Omental fat pad (tissue), 3 donors: ENCODE measurements at regions not wholly inside any gene's neighbourhood (a gene's known extent, or its start where the extent isn't known, plus 50 kb on each side); places are given as distances from the start of the nearest gene placed in this dataset.

Experiments
- ATAC-seq: fragments of 150-250 bp; one replicate; pipeline ENCODE4 v1.9.1; 2016; ENCODE audit warnings: mild to moderate bottlenecking, moderate library complexity; ENCODE audit not compliant: low FRiP score
- DNase-seq: peaks from one replicate; pipeline ENCODE4 v3.0.0-alpha.2; 2019; ENCODE audit warnings: low spot score
- CTCF ChIP-seq, 3 donors: fragments of 450-650 bp; IDR thresholded peaks; one replicate each; pipeline ENCODE4 v1.5.1; 2016 to 2017; ENCODE audit warnings: antibody characterized with exemption in 3 of 3, mild to moderate bottlenecking in 3 of 3, moderate library complexity in 2 of 3

GRCh38 chr11:119875841-119876600 lies 147.0 kb upstream of the NECTIN1 start:
- DNase-seq (no peak), ATAC-seq (no peak)
- TF ChIP-seq CTCF (IDR thresholded peaks at IDR 0.05): no peak

DNA sequence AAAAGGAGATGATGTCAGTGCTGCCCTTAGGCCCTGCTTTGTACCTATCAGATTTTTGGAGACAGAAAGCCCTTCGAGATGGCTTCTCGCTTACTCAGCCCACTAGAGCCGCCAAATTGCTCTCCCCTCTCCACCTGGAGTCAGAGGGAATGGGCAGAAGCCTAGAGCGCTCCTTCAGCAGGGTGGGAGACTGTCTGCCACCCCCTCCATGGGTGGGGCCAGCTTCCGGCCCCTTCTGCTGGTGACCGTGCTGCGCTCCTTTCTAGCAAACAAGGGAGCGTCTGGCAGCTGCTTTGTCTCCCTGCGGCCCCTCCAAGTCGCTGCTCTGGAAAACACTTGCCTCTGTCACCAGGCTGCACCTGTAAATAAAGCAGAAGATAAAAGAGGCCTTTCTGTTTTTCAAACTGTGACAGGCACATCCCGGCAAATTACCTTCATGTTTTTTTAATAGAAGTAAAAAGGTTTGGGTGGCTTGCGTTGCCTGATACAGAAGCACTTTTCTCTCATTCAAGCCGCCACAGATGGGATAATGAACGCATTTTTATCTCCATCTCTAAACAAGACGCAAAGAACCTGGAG lies 145.7 kb upstream of the NECTIN1 start:
- no peak for DNase-seq
- ATAC-seq: no peak
- TF ChIP-seq CTCF (IDR thresholded peaks at IDR 0.05): no peak

GRCh38 chr11:119873761-119874421 lies 144.9 kb upstream of the NECTIN1 start:
- no peak for TF ChIP-seq CTCF (IDR thresholded peaks at IDR 0.05)
- DNase-seq (no peak), ATAC-seq (no peak)

GRCh38 chr11:119872611-119873310 lies 143.8 kb upstream of the NECTIN1 start:
- no peak for TF ChIP-seq CTCF (IDR thresholded peaks at IDR 0.05)
- ATAC-seq: no peak
- DNase-seq: no peak

DNA sequence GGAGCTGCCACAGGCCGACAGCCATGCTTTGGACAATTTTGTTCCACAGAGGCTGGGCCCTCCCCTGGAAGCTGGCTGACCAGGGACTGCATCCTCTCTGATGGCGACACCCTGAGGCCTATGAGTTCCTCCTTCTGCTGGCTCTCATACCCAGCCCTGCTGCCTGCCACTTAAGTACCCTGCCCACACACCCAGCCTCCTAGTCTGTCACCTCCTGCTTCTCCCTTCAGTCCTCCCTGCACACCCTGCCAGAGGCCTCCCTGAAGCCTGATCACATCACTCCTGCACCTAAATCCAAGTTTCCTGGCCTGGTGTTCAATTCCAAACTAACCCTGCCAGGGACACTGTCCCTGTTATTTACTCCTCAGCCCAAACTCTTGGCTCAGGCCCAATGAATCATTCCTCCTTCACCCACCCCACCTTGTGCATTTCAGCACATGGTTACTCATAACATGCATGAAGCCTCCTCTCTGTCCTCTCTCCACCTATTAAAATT lies 136.7 kb upstream of the NECTIN1 start:
- no peak for ATAC-seq
- no peak for DNase-seq
- TF ChIP-seq CTCF (IDR thresholded peaks at IDR 0.05): no peak

- no peak for TF ChIP-seq CTCF (IDR thresholded peaks at IDR 0.05)
- no peak for ATAC-seq
- DNase-seq: no peak
These were observed 135.8 kb upstream of the NECTIN1 start for GRCh38 chr11:119864836-119865235.
